ENCODE measurements at regions not wholly inside any gene's neighbourhood (a gene's known extent, or its start where the extent isn't known, plus 50 kb on each side); places are given as distances from the start of the nearest gene placed in this dataset.

- Histone ChIP-seq H3K4me1 (replicated peaks in 1 of 2) (no peaks in the 10 kb centered on the region), H3K27me3 (no peaks in the 10 kb centered on the region), H3K9me3 (replicated peaks in 1 of 3) (no peaks in the 10 kb centered on the region), H3K4me3 (no peak overlapping the region), H3K36me3 (replicated peaks in 1 of 2) (no peaks in the 10 kb centered on the region), H3K27ac (no peak overlapping the region)
- intact Hi-C loops (cut with DNase I), result no loop called here
- WGBS, 4 donors, result 63 to 76% (median 71%) methylated on average over 2 of the region's 2 CpGs
- no peak for TF ChIP-seq CTCF (IDR thresholded peaks at IDR 0.05)
- TF ChIP-seq POLR2A (IDR thresholded peaks at IDR 0.05), result no peak
- no peak for DNase-seq
Measured at GRCh38 chr6:98458708-98459107, 375.7 kb upstream of the POU3F2 start.

GRCh38 chr6:98463038-98464000 is 371.1 kb upstream of the POU3F2 start:
- no peaks in the 10 kb centered on the region for H3K36me3 ChIP-seq (replicated peaks in 1 of 2)
- no peaks in the 10 kb centered on the region for H3K4me1 ChIP-seq (replicated peaks in 1 of 2)
- DNase-seq, result no peak
- H3K4me3 ChIP-seq, result no peak overlapping the region
- H3K27me3 ChIP-seq, result no peaks in the 10 kb centered on the region
- H3K9me3 ChIP-seq (replicated peaks in 1 of 3), result no peaks in the 10 kb centered on the region
- no peak for TF ChIP-seq CTCF (IDR thresholded peaks at IDR 0.05)
- 70 to 75% (median 72%) methylated on average over 12 of the region's 12 CpGs for WGBS, 4 donors
- intact Hi-C loops (cut with DNase I), result no loop called here
- no peak overlapping the region for H3K27ac ChIP-seq

GRCh38 chr6:98467091-98467490 is 367.3 kb upstream of the POU3F2 start:
- no peaks in the 10 kb centered on the region for H3K9me3 ChIP-seq (replicated peaks in 1 of 3)
- H3K27ac ChIP-seq, result no peak overlapping the region
- intact Hi-C loops (cut with DNase I), result no loop called here
- no peaks in the 10 kb centered on the region for H3K4me1 ChIP-seq (replicated peaks in 1 of 2)
- no peak overlapping the region for H3K4me3 ChIP-seq
- TF ChIP-seq POLR2A (IDR thresholded peaks at IDR 0.05), result no peak
- TF ChIP-seq CTCF (IDR thresholded peaks at IDR 0.05), result no peak
- no peaks in the 10 kb centered on the region for H3K27me3 ChIP-seq
- DNase-seq, result no peak
- 53 to 78% (median 63%) methylated on average over 2 of the region's 2 CpGs for WGBS, 4 donors
- no peaks in the 10 kb centered on the region for H3K36me3 ChIP-seq (replicated peaks in 1 of 2)

GRCh38 chr6:98467902-98468301 is 366.5 kb upstream of the POU3F2 start:
- intact Hi-C loops (cut with DNase I), result no loop called here
- Histone ChIP-seq H3K4me1 (replicated peaks in 1 of 2) (no peaks in the 10 kb centered on the region), H3K9me3 (replicated peaks in 1 of 3) (no peaks in the 10 kb centered on the region), H3K4me3 (no peak overlapping the region), H3K27ac (no peak overlapping the region), H3K27me3 (no peaks in the 10 kb centered on the region), H3K36me3 (replicated peaks in 1 of 2) (no peaks in the 10 kb centered on the region)
- DNase-seq, result no peak
- no peak for TF ChIP-seq CTCF (IDR thresholded peaks at IDR 0.05)
- TF ChIP-seq POLR2A (IDR thresholded peaks at IDR 0.05), result no peak
- 39 to 57% (median 40%) methylated on average over 3 of the region's 3 CpGs for WGBS, 4 donors
